H9 (cell line): ENCODE measurements at regions not wholly inside any gene's neighbourhood (a gene's known extent, or its start where the extent isn't known, plus 50 kb on each side); places are given as distances from the start of the nearest gene placed in this dataset.
A peak's percentile ranks its signal among the peaks of the same experiment; 100 is the strongest.

Source experiments
- DNase-seq: peaks from one replicate; pipeline ENCODE4 v3.0.0-alpha.2; 2017
- H2AFZ ChIP-seq: one replicate; pipeline ENCODE4 v1.6.1; 2013; ENCODE audit warnings: mild to moderate bottlenecking, low read length, control low read depth, moderate library complexity
- H2AK5ac ChIP-seq: 2 replicates; pipeline ENCODE4 v1.6.1; 2013; ENCODE audit warnings: low read length, control low read depth, mixed read lengths; ENCODE audit not compliant: insufficient read length
- H2BK120ac ChIP-seq: one replicate; pipeline ENCODE4 v1.6.1; 2013; ENCODE audit warnings: low read depth, mild to moderate bottlenecking, low read length, control low read depth, inconsistent platforms; ENCODE audit not compliant: poor library complexity, severe bottlenecking
- H2BK12ac ChIP-seq: 2 replicates; pipeline ENCODE4 v1.6.1; 2013; ENCODE audit warnings: low read length, control low read depth, mixed read lengths, low read depth; ENCODE audit not compliant: insufficient read length
- H2BK15ac ChIP-seq: 2 replicates; pipeline ENCODE4 v1.6.1; 2013; ENCODE audit warnings: low read depth, low read length, control low read depth
- H2BK20ac ChIP-seq: one replicate; pipeline ENCODE4 v1.6.1; 2013; ENCODE audit warnings: low read depth, mild to moderate bottlenecking, low read length, control low read depth, inconsistent platforms; ENCODE audit not compliant: poor library complexity, severe bottlenecking
- H2BK5ac ChIP-seq: 2 replicates; pipeline ENCODE4 v1.6.1; 2013; ENCODE audit warnings: low read length, control low read depth, mixed read lengths; ENCODE audit not compliant: insufficient read length
- H3K14ac ChIP-seq: 2 replicates; pipeline ENCODE4 v1.6.1; 2013; ENCODE audit warnings: low read length, control low read depth; ENCODE audit not compliant: insufficient read depth
- H3K18ac ChIP-seq: 2 replicates; pipeline ENCODE4 v1.6.1; 2013; ENCODE audit warnings: low read depth, mild to moderate bottlenecking, mixed read lengths, low read length, control low read depth; ENCODE audit not compliant: insufficient read length
- H3K23ac ChIP-seq: 2 replicates; pipeline ENCODE4 v1.6.1; 2013; ENCODE audit warnings: low read length, control low read depth, mixed read lengths, low read depth; ENCODE audit not compliant: insufficient read length
- H3K23me2 ChIP-seq: 2 replicates; pipeline ENCODE4 v1.6.1; 2013; ENCODE audit warnings: low read depth, mild to moderate bottlenecking, mixed read lengths, low read length, control low read depth; ENCODE audit not compliant: insufficient read length, poor library complexity, severe bottlenecking
- H3K27ac ChIP-seq: 2 replicates; pipeline ENCODE4 v1.5.1; 2013; ENCODE audit warnings: low read length, control low read depth, mixed read lengths, low read depth; ENCODE audit not compliant: insufficient read length
- H3K27me3 ChIP-seq: 2 replicates; pipeline ENCODE4 v1.6.1; 2013; ENCODE audit warnings: low read length, control low read depth, inconsistent platforms; ENCODE audit not compliant: insufficient read depth
- H3K4ac ChIP-seq: 2 replicates; pipeline ENCODE4 v1.6.1; 2013; ENCODE audit warnings: low read depth, mild to moderate bottlenecking, control low read depth, inconsistent platforms, low read length, moderate library complexity
- H3K4me1 ChIP-seq: 2 replicates; pipeline ENCODE4 v1.6.1; 2013; ENCODE audit warnings: low read length, control low read depth, inconsistent platforms; ENCODE audit not compliant: insufficient read depth
- H3K4me2 ChIP-seq: 2 replicates; pipeline ENCODE4 v1.6.1; 2013; ENCODE audit warnings: low read length, control low read depth, mixed read lengths; ENCODE audit not compliant: insufficient read length, insufficient read depth
- H3K56ac ChIP-seq: 2 replicates; pipeline ENCODE4 v1.6.1; 2013; ENCODE audit warnings: low read depth, mild to moderate bottlenecking, mixed read lengths, low read length, control low read depth; ENCODE audit not compliant: insufficient read length
- H3K79me1 ChIP-seq: 2 replicates; pipeline ENCODE4 v1.6.1; 2013; ENCODE audit warnings: low read depth, mild to moderate bottlenecking, moderate library complexity, low read length, control low read depth, inconsistent platforms; ENCODE audit not compliant: insufficient read depth, poor library complexity, severe bottlenecking
- H3K79me2 ChIP-seq: 2 replicates; pipeline ENCODE4 v1.6.1; 2013; ENCODE audit warnings: low read length, control low read depth, inconsistent platforms; ENCODE audit not compliant: insufficient read depth
- H3K9ac ChIP-seq: 2 replicates; pipeline ENCODE4 v1.6.1; 2013; ENCODE audit warnings: low read length, control low read depth, mixed read lengths; ENCODE audit not compliant: insufficient read length; ENCODE audit errors: extremely low read depth
- H3K9me3 ChIP-seq: one replicate; pipeline ENCODE4 v1.6.1; 2013; ENCODE audit warnings: low read depth, low read length, inconsistent platforms; ENCODE audit not compliant: control insufficient read depth
- H3T11ph ChIP-seq: one replicate; pipeline ENCODE4 v1.6.1; 2013; ENCODE audit warnings: mild to moderate bottlenecking, low read length, control low read depth, inconsistent platforms
- H4K20me1 ChIP-seq: one replicate; pipeline ENCODE4 v1.6.1; 2013; ENCODE audit not compliant: control insufficient read depth, insufficient read length, insufficient read depth
- H4K5ac ChIP-seq: 2 replicates; pipeline ENCODE4 v1.6.1; 2013; ENCODE audit warnings: low read depth, mild to moderate bottlenecking, mixed read lengths, low read length, control low read depth; ENCODE audit not compliant: insufficient read length
- H4K8ac ChIP-seq: replicated peaks from 2 replicates; pipeline ENCODE4 v1.6.1; 2013; ENCODE audit warnings: low read length, control low read depth, mixed read lengths, low read depth; ENCODE audit not compliant: insufficient read length
- H4K91ac ChIP-seq: 2 replicates; pipeline ENCODE4 v1.6.1; 2013; ENCODE audit warnings: low read depth, mild to moderate bottlenecking, moderate library complexity, mixed read lengths, low read length, control low read depth; ENCODE audit not compliant: insufficient read length
- H3K27ac Mint-ChIP-seq, 3 experiments: 2 replicates in 2 of 3; 3 replicates in 1 of 3; pipeline ENCODE4 v1.8.0; 2020 to 2021; ENCODE audit warnings: mixed read lengths in 3 of 3, mild to moderate bottlenecking in 1 of 3, moderate library complexity in 1 of 3
- H3K27me3 Mint-ChIP-seq: 2 replicates; pipeline ENCODE4 v1.8.0; 2021; ENCODE audit warnings: low read depth, mild to moderate bottlenecking, moderate library complexity, mixed read lengths
- H3K36me3 Mint-ChIP-seq, 3 experiments: 2 replicates in 2 of 3; 3 replicates in 1 of 3; pipeline ENCODE4 v1.8.0; 2020 to 2021; ENCODE audit warnings: low read depth in 3 of 3, mixed read lengths in 3 of 3; ENCODE audit not compliant: insufficient read depth in 1 of 3
- H3K4me1 Mint-ChIP-seq, 2 experiments: 2 replicates each; pipeline ENCODE4 v1.8.0; 2020; ENCODE audit warnings: mixed read lengths in 2 of 2
- H3K4me3 Mint-ChIP-seq, 2 experiments: 2 replicates in 1 of 2; 3 replicates in 1 of 2; pipeline ENCODE4 v1.8.0; 2020 to 2021; ENCODE audit warnings: mild to moderate bottlenecking in 2 of 2, mixed read lengths in 2 of 2, moderate library complexity in 1 of 2
- H3K9me3 Mint-ChIP-seq, 2 experiments: 2 replicates in 1 of 2; 3 replicates in 1 of 2; pipeline ENCODE4 v1.8.0; 2020; ENCODE audit warnings: mild to moderate bottlenecking in 2 of 2, mixed read lengths in 2 of 2, moderate library complexity in 1 of 2
- CTCF ChIP-seq: fragments of 200-600 bp; sonication (generic); conservative IDR thresholded peaks from 3 replicates; pipeline ENCODE4 v1.8.0; 2021; ENCODE audit warnings: antibody characterized with exemption, mild to moderate bottlenecking
- WGBS: extraction: QIAGEN DNeasy Blood & Tissue Kit; methylation state at CpG from one replicate; pipeline ENCODE4 v1.1.7; 2013; ENCODE audit warnings: missing lambda C conversion rate, low lambda C conversion rate, mixed read lengths; ENCODE audit not compliant: insufficient read length; ENCODE audit errors: extremely low coverage; 5-methylcytosine and 5-hydroxymethylcytosine counted together

DNA sequence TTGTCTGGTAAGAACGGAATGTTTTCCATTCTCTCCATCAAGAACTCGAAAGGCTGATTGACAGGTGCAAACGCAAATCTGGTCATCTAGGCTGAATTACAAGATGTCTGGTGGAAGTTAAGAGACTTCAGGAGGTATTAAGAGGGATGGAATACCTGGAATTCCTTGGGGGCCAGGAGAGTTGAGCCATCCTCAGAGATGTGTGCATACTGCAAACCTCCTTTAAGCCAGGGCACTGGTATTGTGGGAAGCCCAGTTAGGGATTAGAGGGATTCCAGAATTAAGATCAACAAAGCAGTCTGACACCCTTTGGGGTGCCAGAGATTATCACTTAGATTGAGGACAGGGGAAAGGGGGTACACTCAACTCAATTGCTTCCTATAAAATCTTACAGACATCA lies 151.4 kb downstream of the VCX3A start:
- no peaks in the 10 kb centered on the region for H3K27me3 Mint-ChIP-seq
- Histone ChIP-seq H4K8ac (no peak overlapping the region), H3K27ac (no peak overlapping the region), H3K79me2 (no peaks in the 10 kb centered on the region), H3T11ph (no peak overlapping the region), H2BK120ac (no peak overlapping the region), H3K4me2 (no peak overlapping the region), H3K79me1 (no peaks in the 10 kb centered on the region), H3K4ac (no peak overlapping the region), H2BK20ac (no peak overlapping the region), H3K18ac (no peak overlapping the region), H4K20me1 (no peaks in the 10 kb centered on the region), H2BK12ac (no peak overlapping the region), H4K5ac (no peak overlapping the region), H4K91ac (no peak overlapping the region), H3K9ac (no peak overlapping the region), H3K9me3 (no peaks in the 10 kb centered on the region), H3K27me3 (no peaks in the 10 kb centered on the region), H2AK5ac (no peak overlapping the region), H3K4me1 (peaks cover 14% of the 10 kb centered on the region), H3K23me2 (no peaks in the 10 kb centered on the region), H2BK5ac (no peak overlapping the region), H3K14ac (no peak overlapping the region), H3K56ac (no peak overlapping the region), H2AFZ (no peak overlapping the region), H3K23ac (no peak overlapping the region), H2BK15ac (no peak overlapping the region)
- H3K9me3 Mint-ChIP-seq, result no peaks in the 10 kb centered on the region; a peak in 1 of 5 replicates
- 0 out of 7 replicates have a peak, but pooled peaks cover 0 to 3% (median 0%) of the 10 kb centered on the region in 3 experiments for H3K36me3 Mint-ChIP-seq
- peak overlapping the region in 1 of 2 experiments; percentile 28; a peak in 2 of 5 replicates for H3K4me3 Mint-ChIP-seq
- DNase-seq, result no peak
- WGBS, result no CpG with 5 or more reads among the region's 3 CpGs
- H3K4me1 Mint-ChIP-seq, result peaks cover 43 to 47% of the 10 kb centered on the region in 2 experiments
- no peak for TF ChIP-seq CTCF
- H3K27ac Mint-ChIP-seq, result peak overlapping the region in 1 of 3 experiments; percentile 9; a peak in 2 of 7 replicates
